Keratinocyte (primary cell): ENCODE measurements at regions not wholly inside any gene's neighbourhood (a gene's known extent, or its start where the extent isn't known, plus 50 kb on each side); places are given as distances from the start of the nearest gene placed in this dataset.
"Not testable (repeated sequence)": the region's sequence is repeated elsewhere in the genome, so short reads cannot be mapped to it uniquely, and the experiment has no call there.

ENCODE experiments used
- DNase-seq: peaks from one replicate; pipeline ENCODE4 v3.0.0-alpha.2; 2011; ENCODE audit warnings: low read depth, missing footprints, low spot score
- FAIRE-seq: peaks from 2 replicates; lab custom pipeline; 2011; peaks lifted over from hg19 to GRCh38; lab: Jason Lieb, UNC
- H2AFZ ChIP-seq: 2 replicates; pipeline ENCODE4 v1.6.0; 2012; ENCODE audit warnings: low read length, control low read depth, inconsistent platforms; ENCODE audit not compliant: control insufficient read depth
- H3K27ac ChIP-seq: 2 replicates; pipeline ENCODE4 v1.5.1; 2011; ENCODE audit warnings: low read length; ENCODE audit not compliant: control insufficient read depth, insufficient read depth
- H3K27me3 ChIP-seq: 3 replicates; pipeline ENCODE4 v1.6.0; 2011; ENCODE audit warnings: low read length; ENCODE audit not compliant: control insufficient read depth, insufficient read depth; ENCODE audit errors: extremely low read depth
- H3K36me3 ChIP-seq, 2 experiments: 2 replicates in 1 of 2; 3 replicates in 1 of 2; pipeline ENCODE4 v1.5.1; 2011; ENCODE audit warnings: low read length in 2 of 2, mild to moderate bottlenecking in 1 of 2; ENCODE audit not compliant: control insufficient read depth in 2 of 2, insufficient read depth in 2 of 2; ENCODE audit errors: extremely low read depth in 1 of 2
- H3K4me1 ChIP-seq: 3 replicates; pipeline ENCODE4 v1.5.1; 2011; ENCODE audit warnings: low read length; ENCODE audit not compliant: control insufficient read depth, insufficient read depth; ENCODE audit errors: extremely low read depth
- H3K4me2 ChIP-seq: 3 replicates; pipeline ENCODE4 v1.6.0; 2011; ENCODE audit warnings: low read depth, low read length; ENCODE audit not compliant: control insufficient read depth, insufficient read depth; ENCODE audit errors: extremely low read depth
- H3K4me3 ChIP-seq, 3 experiments: fragments of 200-600 bp in 1 of 3; sonication (generic) in 1 of 3; 2 replicates in 2 of 3; 3 replicates in 1 of 3; pipeline ENCODE4 v1.5.1; 2011 to 2016; ENCODE audit warnings: low read length in 3 of 3, mild to moderate bottlenecking in 3 of 3, control low read depth in 2 of 3, inconsistent platforms in 1 of 3, low read depth in 1 of 3, mixed read lengths in 1 of 3, mixed run types in 1 of 3, moderate library complexity in 1 of 3; ENCODE audit not compliant: control insufficient read depth in 2 of 3, insufficient read depth in 2 of 3; ENCODE audit errors: extremely low read depth in 1 of 3
- H3K79me2 ChIP-seq: 2 replicates; pipeline ENCODE4 v1.6.0; 2012; ENCODE audit warnings: low read length; ENCODE audit not compliant: control insufficient read depth, insufficient read depth
- H3K9ac ChIP-seq: 3 replicates; pipeline ENCODE4 v1.6.0; 2011; ENCODE audit warnings: low read length; ENCODE audit not compliant: control insufficient read depth, insufficient read depth; ENCODE audit errors: extremely low read depth
- H3K9me1 ChIP-seq: 3 replicates; pipeline ENCODE4 v1.6.0; 2011; ENCODE audit warnings: low read length; ENCODE audit not compliant: control insufficient read depth, insufficient read depth; ENCODE audit errors: extremely low read depth
- H3K9me3 ChIP-seq: 2 replicates; pipeline ENCODE4 v1.5.1; 2012; ENCODE audit warnings: low read depth, low read length; ENCODE audit not compliant: control insufficient read depth
- H4K20me1 ChIP-seq: 3 replicates; pipeline ENCODE4 v1.6.0; 2011; ENCODE audit warnings: low read length; ENCODE audit not compliant: control insufficient read depth, insufficient read depth; ENCODE audit errors: extremely low read depth
- EZH2 ChIP-seq: IDR thresholded peaks from one replicate; pipeline ENCODE4 v1.6.1; 2012; ENCODE audit warnings: inconsistent platforms, mild to moderate bottlenecking, low read length, moderate library complexity
- dilution Hi-C: fragments of 300-500 bp; cut with MboI; formaldehyde crosslinking; loops from one replicate; pipeline ENCODE4 v1.7.0; 2020; ENCODE audit warnings: low sequenced_read_pairs; ENCODE audit not compliant: extremely low pct_ligation_motif_present
- TF ChIP-seq, protein P1 (sequence below), 3 experiments: IDR thresholded peaks in 1 of 3; conservative IDR thresholded peaks in 1 of 3; optimal IDR thresholded peaks in 1 of 3; 2 replicates in 2 of 3; 3 replicates in 1 of 3; pipeline versions ENCODE3 to v1.5.1; 2011; ENCODE audit warnings: low read length in 3 of 3, mild to moderate bottlenecking in 3 of 3, moderate library complexity in 2 of 3, control low read depth in 1 of 3, inconsistent platforms in 1 of 3; ENCODE audit not compliant: insufficient read depth in 2 of 3; ENCODE audit errors: extremely low read depth in 1 of 3

DNA sequence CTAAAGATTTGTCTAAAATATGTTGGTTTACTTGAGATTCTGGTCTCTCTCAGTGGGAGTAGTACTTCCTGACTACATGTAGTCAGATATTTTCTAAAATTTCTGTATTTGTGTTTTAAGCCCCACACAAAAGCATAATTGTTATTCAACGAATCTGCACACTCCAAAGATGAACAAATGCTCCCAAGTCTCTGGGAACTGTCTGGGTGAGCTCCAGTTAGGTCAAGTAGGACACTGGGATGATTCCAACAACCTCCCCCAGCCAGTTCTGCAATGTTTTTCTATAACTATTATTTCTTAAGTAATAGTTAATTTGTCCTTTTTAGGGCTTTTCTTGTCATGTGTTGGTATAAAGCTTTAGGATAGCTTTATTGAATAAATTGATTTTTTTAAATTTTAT is 174.6 kb downstream of the FAM174A start:
- no peak overlapping the region for H3K27ac ChIP-seq
- dilution Hi-C loops = no loop called here
- H3K9me3 ChIP-seq = no peaks in the 10 kb centered on the region
- no peak for TF ChIP-seq EZH2
- TF ChIP-seq, protein P1, sequence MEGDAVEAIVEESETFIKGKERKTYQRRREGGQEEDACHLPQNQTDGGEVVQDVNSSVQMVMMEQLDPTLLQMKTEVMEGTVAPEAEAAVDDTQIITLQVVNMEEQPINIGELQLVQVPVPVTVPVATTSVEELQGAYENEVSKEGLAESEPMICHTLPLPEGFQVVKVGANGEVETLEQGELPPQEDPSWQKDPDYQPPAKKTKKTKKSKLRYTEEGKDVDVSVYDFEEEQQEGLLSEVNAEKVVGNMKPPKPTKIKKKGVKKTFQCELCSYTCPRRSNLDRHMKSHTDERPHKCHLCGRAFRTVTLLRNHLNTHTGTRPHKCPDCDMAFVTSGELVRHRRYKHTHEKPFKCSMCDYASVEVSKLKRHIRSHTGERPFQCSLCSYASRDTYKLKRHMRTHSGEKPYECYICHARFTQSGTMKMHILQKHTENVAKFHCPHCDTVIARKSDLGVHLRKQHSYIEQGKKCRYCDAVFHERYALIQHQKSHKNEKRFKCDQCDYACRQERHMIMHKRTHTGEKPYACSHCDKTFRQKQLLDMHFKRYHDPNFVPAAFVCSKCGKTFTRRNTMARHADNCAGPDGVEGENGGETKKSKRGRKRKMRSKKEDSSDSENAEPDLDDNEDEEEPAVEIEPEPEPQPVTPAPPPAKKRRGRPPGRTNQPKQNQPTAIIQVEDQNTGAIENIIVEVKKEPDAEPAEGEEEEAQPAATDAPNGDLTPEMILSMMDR (optimal IDR thresholded peaks at IDR 0.05 in 1 of 3, IDR thresholded peaks at IDR 0.05 in 1 of 3, conservative IDR thresholded peaks at IDR 0.05 in 1 of 3; ENCODE audit: extremely low read depth in 1 of 3, insufficient read depth in 2 of 3, low read length in 3 of 3) = no peak
- H3K36me3 ChIP-seq = no peaks in the 10 kb centered on the region
- no peak overlapping the region for H3K4me3 ChIP-seq
- no peak for DNase-seq
- H3K4me1 ChIP-seq = no peaks in the 10 kb centered on the region
- no peak for FAIRE-seq
- H3K4me2 ChIP-seq = no peak overlapping the region
- no peaks in the 10 kb centered on the region for H3K27me3 ChIP-seq
- H3K9ac ChIP-seq = no peak overlapping the region
- no peaks in the 10 kb centered on the region for H3K79me2 ChIP-seq
- H2AFZ ChIP-seq = no peak overlapping the region
- no peaks in the 10 kb centered on the region for H4K20me1 ChIP-seq
- H3K9me1 ChIP-seq = no peaks in the 10 kb centered on the region

DNA sequence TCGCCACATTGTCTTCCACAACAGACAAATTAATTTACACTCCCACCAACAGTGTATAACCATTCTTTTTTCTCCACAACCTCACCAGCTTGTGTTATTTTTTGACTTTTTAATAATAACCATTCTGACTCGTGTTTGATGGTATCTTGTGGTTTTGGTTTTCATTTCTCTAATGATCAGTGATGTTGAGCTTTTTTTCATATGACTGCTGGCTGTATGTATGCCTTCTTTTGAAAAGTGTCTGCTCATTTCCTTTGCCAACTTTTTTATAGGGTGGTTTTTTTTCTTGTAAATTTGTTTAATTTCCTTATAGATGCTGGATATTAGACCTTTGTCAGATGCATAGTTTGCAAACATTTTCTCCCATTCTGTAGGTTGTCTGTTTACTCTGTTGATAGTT is 179.6 kb downstream of the FAM174A start:
- H3K36me3 ChIP-seq, H3K9me3 ChIP-seq, H3K27me3 ChIP-seq, dilution Hi-C loops, DNase-seq, H2AFZ ChIP-seq, H3K9ac ChIP-seq, H3K27ac ChIP-seq, H3K4me1 ChIP-seq, FAIRE-seq, H3K9me1 ChIP-seq, H4K20me1 ChIP-seq, H3K4me3 ChIP-seq, H3K79me2 ChIP-seq, H3K4me2 ChIP-seq: not testable (repeated sequence)

DNA sequence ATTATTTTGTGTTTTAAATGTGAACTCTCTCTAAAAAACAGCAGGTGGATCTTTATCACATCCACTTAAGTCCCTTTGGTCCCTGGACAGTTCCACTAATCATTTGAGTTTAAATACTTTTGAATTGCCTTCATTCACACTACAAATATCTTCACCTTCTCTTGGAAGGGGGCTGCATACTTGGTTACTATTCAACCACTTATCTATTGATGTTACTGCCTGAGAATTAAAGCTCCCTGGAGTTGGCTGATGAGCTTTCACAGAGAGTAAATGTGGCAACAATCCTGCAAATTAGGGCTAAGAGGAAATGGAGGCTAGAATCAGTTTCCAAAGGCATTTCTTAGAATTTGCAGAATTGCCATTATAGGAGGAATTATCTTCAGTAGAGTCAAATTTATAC is 180.4 kb downstream of the ST8SIA4 start:
- Histone ChIP-seq H3K9me3 (no peaks in the 10 kb centered on the region), H4K20me1 (no peaks in the 10 kb centered on the region), H3K79me2 (no peaks in the 10 kb centered on the region), H3K4me3 (no peak overlapping the region), H2AFZ (no peak overlapping the region), H3K27me3 (no peaks in the 10 kb centered on the region), H3K9ac (no peak overlapping the region), H3K9me1 (no peaks in the 10 kb centered on the region), H3K4me2 (no peak overlapping the region), H3K27ac (no peak overlapping the region), H3K4me1 (no peaks in the 10 kb centered on the region), H3K36me3 (no peaks in the 10 kb centered on the region)
- TF ChIP-seq, protein P1 (optimal IDR thresholded peaks at IDR 0.05 in 1 of 3, IDR thresholded peaks at IDR 0.05 in 1 of 3, conservative IDR thresholded peaks at IDR 0.05 in 1 of 3; ENCODE audit: extremely low read depth in 1 of 3, insufficient read depth in 2 of 3, low read length in 3 of 3) = no peak
- no peak for TF ChIP-seq EZH2
- FAIRE-seq (no peak), DNase-seq (no peak)
- dilution Hi-C loops = no loop called here
